CD4-positive, alpha-beta memory T cell (primary cell): ENCODE measurements at regions not wholly inside any gene's neighbourhood (a gene's known extent, or its start where the extent isn't known, plus 50 kb on each side); places are given as distances from the start of the nearest gene placed in this dataset.
"Not testable (repeated sequence)": the region's sequence is repeated elsewhere in the genome, so short reads cannot be mapped to it uniquely, and the experiment has no call there.

Experiments used
- CTCF ChIA-PET: fragments of 350-600 bp; sonication (Branson Sonifier 250); formaldehyde crosslinking; loops from one replicate; lab custom pipeline; 2021; ENCODE audit warnings: inconsistent platforms; ENCODE audit not compliant: partially characterized antibody; lab: Charles Lee
- POLR2A ChIA-PET: fragments of 350-600 bp; sonication (Branson Sonifier 250); formaldehyde crosslinking; loops from one replicate; lab custom pipeline; 2021; ENCODE audit not compliant: partially characterized antibody; lab: Charles Lee
- DNase-seq, 5 donors: peaks; one replicate each; pipeline versions ENCODE4 v3.0.0 to v3.0.0-alpha.2; 2020 to 2022; ENCODE audit warnings: mixed read lengths in 1 of 5
- H3K27ac ChIP-seq: one replicate; pipeline ENCODE4 v1.7.0; 2013; ENCODE audit warnings: low read depth, low read length
- H3K27me3 ChIP-seq: 2 replicates; pipeline ENCODE4 v1.7.0; 2013; ENCODE audit warnings: mild to moderate bottlenecking, low read length, moderate library complexity; ENCODE audit not compliant: insufficient read depth
- H3K36me3 ChIP-seq: 2 replicates; pipeline ENCODE4 v1.7.0; 2013; ENCODE audit warnings: mild to moderate bottlenecking, low read length, moderate library complexity; ENCODE audit not compliant: insufficient read depth
- H3K4me1 ChIP-seq: 2 replicates; pipeline ENCODE4 v1.7.0; 2013; ENCODE audit warnings: mild to moderate bottlenecking, low read length, moderate library complexity; ENCODE audit not compliant: insufficient read depth
- H3K4me3 ChIP-seq, 2 donors: one replicate each; pipeline ENCODE4 v1.7.0; 2013; ENCODE audit warnings: low read length in 2 of 2, mild to moderate bottlenecking in 1 of 2
- H3K9me3 ChIP-seq, 2 donors: one replicate each; pipeline ENCODE4 v1.7.0; 2013; ENCODE audit warnings: low read length in 2 of 2, control low read depth in 1 of 2; ENCODE audit not compliant: control insufficient read depth in 1 of 2
- H3K27ac Mint-ChIP-seq, 7 donors: one replicate each; pipeline ENCODE4 v1.8.0; 2020 to 2021; ENCODE audit warnings: mixed read lengths in 7 of 7, mild to moderate bottlenecking in 6 of 7, inconsistent platforms in 3 of 7, moderate library complexity in 3 of 7
- H3K27me3 Mint-ChIP-seq, 2 donors: one replicate each; pipeline ENCODE4 v1.8.0; 2020 to 2021; ENCODE audit warnings: mixed read lengths in 2 of 2
- H3K36me3 Mint-ChIP-seq, 2 donors: one replicate each; pipeline ENCODE4 v1.8.0; 2020 to 2021; ENCODE audit warnings: mixed read lengths in 2 of 2, inconsistent platforms in 1 of 2, mild to moderate bottlenecking in 1 of 2
- H3K4me1 Mint-ChIP-seq, 4 donors: one replicate each; pipeline ENCODE4 v1.8.0; 2020 to 2021; ENCODE audit warnings: mixed read lengths in 4 of 4, mild to moderate bottlenecking in 1 of 4
- H3K4me3 Mint-ChIP-seq, 8 donors: one replicate each; pipeline ENCODE4 v1.8.0; 2020 to 2021; ENCODE audit warnings: mixed read lengths in 8 of 8, mild to moderate bottlenecking in 7 of 8, moderate library complexity in 6 of 8, inconsistent platforms in 3 of 8
- H3K9me3 Mint-ChIP-seq, 8 donors: one replicate each; pipeline ENCODE4 v1.8.0; 2020 to 2021; ENCODE audit warnings: mixed read lengths in 8 of 8, mild to moderate bottlenecking in 5 of 8, inconsistent platforms in 3 of 8, moderate library complexity in 1 of 8
- intact Hi-C: fragments of 100-400 bp; cut with micrococcal nuclease; formaldehyde crosslinking; loops from one replicate; pipeline ENCODE4 v1.15.1; 2023

- Histone ChIP-seq H3K27ac (no peak overlapping the region), H3K36me3 (no peaks in the 10 kb centered on the region), H3K4me3 (no peak overlapping the region), H3K9me3 (no peaks in the 10 kb centered on the region), H3K4me1 (no peaks in the 10 kb centered on the region), H3K27me3 (no peaks in the 10 kb centered on the region)
- H3K4me1 Mint-ChIP-seq = no peaks in the 10 kb centered on the region
- no peak for DNase-seq
- ChIA-PET CTCF (no interaction called here), POLR2A (no interaction called here)
- intact Hi-C loops = no loop called here
- no peaks in the 10 kb centered on the region for H3K27me3 Mint-ChIP-seq
- no peak overlapping the region for H3K27ac Mint-ChIP-seq
- peaks cover 0 to 13% (median 4%) of the 10 kb centered on the region in 8 donors for H3K9me3 Mint-ChIP-seq
- no peaks in the 10 kb centered on the region for H3K36me3 Mint-ChIP-seq
- no peak overlapping the region for H3K4me3 Mint-ChIP-seq
Measured at GRCh38 chr3:83226751-83227150, 1465.3 kb upstream of the GBE1 start.

GRCh38 chr3:83224101-83224868 lies 1462.8 kb upstream of the GBE1 start:
- Mint-ChIP-seq H3K27ac (no peak overlapping the region), H3K9me3 (peaks cover 0 to 13% (median 4%) of the 10 kb centered on the region in 8 donors), H3K36me3 (no peaks in the 10 kb centered on the region), H3K4me3 (no peak overlapping the region), H3K4me1 (no peaks in the 10 kb centered on the region), H3K27me3 (no peaks in the 10 kb centered on the region)
- Histone ChIP-seq H3K27me3 (no peaks in the 10 kb centered on the region), H3K4me1 (no peaks in the 10 kb centered on the region), H3K4me3 (no peak overlapping the region), H3K9me3 (no peaks in the 10 kb centered on the region), H3K27ac (no peak overlapping the region), H3K36me3 (no peaks in the 10 kb centered on the region)
- DNase-seq = no peak
- intact Hi-C loops = no loop called here
- ChIA-PET POLR2A (no interaction called here), CTCF (no interaction called here)

DNA sequence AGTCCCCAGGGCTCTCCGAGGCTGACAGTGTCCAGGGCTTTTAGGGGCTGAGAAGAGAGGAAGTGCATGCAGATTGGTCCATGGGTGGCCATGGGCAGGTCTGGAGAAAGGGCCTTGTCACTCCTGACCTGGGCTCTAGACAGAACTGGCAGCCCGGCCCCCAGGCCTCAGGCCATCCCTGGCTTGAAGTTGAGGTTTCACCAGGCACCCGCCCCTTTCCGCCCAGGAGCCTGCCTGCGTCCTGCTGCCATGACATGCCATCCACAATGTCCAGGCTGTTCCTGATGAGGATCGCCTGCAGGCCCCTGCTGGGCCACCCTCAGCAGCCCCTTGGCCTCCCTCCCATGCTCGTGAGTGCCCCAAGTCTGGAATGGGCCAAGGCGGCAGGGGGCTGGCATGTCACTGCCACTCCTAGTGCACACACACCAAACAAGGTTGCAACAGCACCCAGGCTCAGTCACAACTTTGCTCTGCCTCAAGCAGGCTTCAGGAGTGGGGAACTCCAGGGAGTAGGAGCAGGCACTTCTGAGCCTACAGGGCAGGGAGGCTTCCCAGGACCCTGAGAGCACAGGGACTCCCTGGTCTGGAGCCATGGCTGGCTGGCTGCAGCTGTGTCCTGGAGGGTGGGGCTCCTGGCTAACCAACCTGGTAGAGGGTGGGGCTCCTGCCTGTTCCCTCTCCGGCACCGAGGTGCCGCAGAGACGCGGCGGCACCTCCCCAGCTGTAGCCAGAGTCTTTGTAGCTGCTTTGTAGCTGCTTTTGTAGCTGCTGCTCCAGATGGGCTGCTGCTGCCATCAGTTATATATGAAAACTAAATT lies 1457.1 kb upstream of the GBE1 start:
- H3K9me3 ChIP-seq = no peaks in the 10 kb centered on the region
- H3K27me3 Mint-ChIP-seq = no peaks in the 10 kb centered on the region
- H3K4me3 ChIP-seq = no peak overlapping the region
- H3K27me3 ChIP-seq = no peaks in the 10 kb centered on the region
- H3K27ac Mint-ChIP-seq = no peak overlapping the region
- no peaks in the 10 kb centered on the region for H3K4me1 ChIP-seq
- H3K4me3 Mint-ChIP-seq = no peak overlapping the region
- intact Hi-C loops = no loop called here
- H3K9me3 Mint-ChIP-seq = peaks cover 0 to 13% (median 6%) of the 10 kb centered on the region in 8 donors
- no peaks in the 10 kb centered on the region for H3K4me1 Mint-ChIP-seq
- DNase-seq = peak in 1 of 5 donors; percentile 26
- no peaks in the 10 kb centered on the region for H3K36me3 ChIP-seq
- POLR2A ChIA-PET = no interaction called here
- no peaks in the 10 kb centered on the region for H3K36me3 Mint-ChIP-seq
- CTCF ChIA-PET = no interaction called here
- no peak overlapping the region for H3K27ac ChIP-seq

- not testable (repeated sequence) for DNase-seq
Measured at GRCh38 chr3:83217595-83218118, 1456.2 kb upstream of the GBE1 start.

GRCh38 chr3:83216919-83217594 lies 1455.6 kb upstream of the GBE1 start:
- Mint-ChIP-seq H3K9me3 (peaks cover 0 to 14% (median 6%) of the 10 kb centered on the region in 8 donors), H3K27me3 (no peaks in the 10 kb centered on the region), H3K4me3 (peak overlapping the region in 1 of 8 donors; percentile 58), H3K4me1 (no peaks in the 10 kb centered on the region), H3K27ac (no peak overlapping the region), H3K36me3 (no peaks in the 10 kb centered on the region)
- ChIA-PET CTCF (no interaction called here), POLR2A (no interaction called here)
- no peak for DNase-seq
- H3K4me3 ChIP-seq = no peak overlapping the region
- no peaks in the 10 kb centered on the region for H3K4me1 ChIP-seq
- H3K9me3 ChIP-seq = no peaks in the 10 kb centered on the region
- intact Hi-C loops = no loop called here
- no peaks in the 10 kb centered on the region for H3K27me3 ChIP-seq
- H3K36me3 ChIP-seq = no peaks in the 10 kb centered on the region
- H3K27ac ChIP-seq = no peak overlapping the region

More at GRCh38 chr3:83217595-83218118, 1456.2 kb upstream of the GBE1 start:
- Mint-ChIP-seq H3K4me3 (peak overlapping the region in 1 of 8 donors; percentile 58), H3K9me3 (peaks cover 0 to 14% (median 6%) of the 10 kb centered on the region in 8 donors)
- CTCF ChIA-PET, H3K9me3 ChIP-seq, H3K4me1 Mint-ChIP-seq, H3K27me3 ChIP-seq, intact Hi-C loops, H3K36me3 ChIP-seq, H3K27ac ChIP-seq, H3K27ac Mint-ChIP-seq, H3K4me1 ChIP-seq, H3K4me3 ChIP-seq, H3K27me3 Mint-ChIP-seq, H3K36me3 Mint-ChIP-seq, POLR2A ChIA-PET: not testable (repeated sequence)

GRCh38 chr3:83195243-83195642 lies 1433.8 kb upstream of the GBE1 start:
- Mint-ChIP-seq H3K27ac (no peak overlapping the region), H3K4me3 (no peak overlapping the region), H3K27me3 (no peaks in the 10 kb centered on the region), H3K36me3 (no peaks in the 10 kb centered on the region), H3K4me1 (no peaks in the 10 kb centered on the region), H3K9me3 (peaks cover 3 to 27% (median 6%) of the 10 kb centered on the region in 8 donors)
- no peaks in the 10 kb centered on the region for H3K36me3 ChIP-seq
- DNase-seq = no peak
- H3K27ac ChIP-seq = no peak overlapping the region
- ChIA-PET CTCF (no interaction called here), POLR2A (no interaction called here)
- H3K27me3 ChIP-seq = no peaks in the 10 kb centered on the region
- H3K9me3 ChIP-seq = no peaks in the 10 kb centered on the region
- intact Hi-C loops = no loop called here
- no peaks in the 10 kb centered on the region for H3K4me1 ChIP-seq
- H3K4me3 ChIP-seq = no peak overlapping the region

DNA sequence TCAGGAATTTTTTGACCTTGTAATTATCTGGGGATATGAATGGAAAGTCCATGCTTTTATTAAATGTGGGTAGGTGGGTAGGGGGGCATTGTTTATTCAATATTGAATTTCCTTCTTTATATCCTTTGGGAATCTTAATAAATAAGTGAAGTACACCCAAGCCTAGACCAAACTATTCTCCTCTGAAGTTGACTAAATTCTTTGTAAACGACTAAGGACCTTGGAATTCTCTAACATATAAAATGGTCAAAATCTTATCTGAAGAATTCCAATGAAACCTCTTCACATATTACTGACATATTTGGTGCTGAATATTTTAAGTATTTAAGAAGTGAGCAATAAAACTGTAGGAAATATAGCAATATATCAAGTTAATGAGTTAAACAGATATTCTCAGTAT lies 1432.1 kb upstream of the GBE1 start:
- H3K9me3 Mint-ChIP-seq = peaks cover 2 to 27% (median 5%) of the 10 kb centered on the region in 8 donors

More for the DNA sequence above, 1432.1 kb upstream of the GBE1 start:
- Histone ChIP-seq H3K36me3 (no peaks in the 10 kb centered on the region), H3K27ac (no peak overlapping the region), H3K4me3 (no peak overlapping the region), H3K9me3 (no peaks in the 10 kb centered on the region), H3K27me3 (no peaks in the 10 kb centered on the region), H3K4me1 (no peaks in the 10 kb centered on the region)
- intact Hi-C loops = no loop called here
- Mint-ChIP-seq H3K27ac (no peak overlapping the region), H3K4me3 (no peak overlapping the region), H3K36me3 (no peaks in the 10 kb centered on the region), H3K4me1 (no peaks in the 10 kb centered on the region), H3K27me3 (no peaks in the 10 kb centered on the region)
- no peak for DNase-seq
- CTCF ChIA-PET = no interaction called here
- POLR2A ChIA-PET = no interaction called here
